RWPE1 (cell line): ENCODE measurements at regions not wholly inside any gene's neighbourhood (a gene's known extent, or its start where the extent isn't known, plus 50 kb on each side); places are given as distances from the start of the nearest gene placed in this dataset.

Source experiments
- CTCF ChIA-PET: fragments of 350-600 bp; sonication (Branson Sonifier 250); formaldehyde crosslinking; extraction: SDS; loops from one replicate; lab custom pipeline; 2021; lab: Yijun Ruan, JAX
- POLR2A ChIA-PET: fragments of 400-600 bp; formaldehyde crosslinking; extraction: SDS; loops from one replicate; lab custom pipeline; 2020; ENCODE audit warnings: antibody characterized with exemption; ENCODE audit not compliant: low non-redundant PET; lab: Yijun Ruan, JAX
- DNase-seq: peaks from one replicate; pipeline ENCODE4 v3.0.0; 2012; ENCODE audit warnings: low spot score
- H3K27ac ChIP-seq: fragments of 450-650 bp; 2 replicates; pipeline ENCODE4 v1.5.1; 2017
- TF ChIP-seq, protein P1 (sequence below): fragments of 450-650 bp; conservative IDR thresholded peaks from 2 replicates; pipeline ENCODE4 v1.5.1; 2017; ENCODE audit warnings: low read depth, mild to moderate bottlenecking

DNA sequence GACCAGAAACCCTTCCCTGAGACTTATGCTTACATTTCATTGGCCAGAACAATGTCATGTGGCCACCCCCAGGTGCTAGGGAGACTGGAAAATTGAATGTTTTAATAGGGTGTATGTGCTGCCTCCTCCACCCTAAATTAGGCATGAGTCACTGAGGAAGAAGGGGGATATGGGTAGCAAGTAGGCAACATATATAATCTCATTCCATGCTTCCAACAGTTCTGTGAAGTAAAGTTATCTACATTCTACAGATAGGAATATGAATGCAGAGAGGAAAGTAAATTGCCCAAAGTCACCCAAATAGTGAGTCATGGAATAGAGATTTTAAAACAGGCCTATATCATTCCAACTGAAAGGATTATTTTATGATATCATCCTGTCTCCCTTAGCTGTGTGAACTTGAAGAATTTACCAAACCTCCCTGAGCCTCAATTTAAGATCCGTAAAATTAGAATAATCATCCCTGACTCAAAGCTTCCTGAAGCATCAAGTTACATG, 168.6 kb upstream of the FGGY start:
- TF ChIP-seq, protein P1, sequence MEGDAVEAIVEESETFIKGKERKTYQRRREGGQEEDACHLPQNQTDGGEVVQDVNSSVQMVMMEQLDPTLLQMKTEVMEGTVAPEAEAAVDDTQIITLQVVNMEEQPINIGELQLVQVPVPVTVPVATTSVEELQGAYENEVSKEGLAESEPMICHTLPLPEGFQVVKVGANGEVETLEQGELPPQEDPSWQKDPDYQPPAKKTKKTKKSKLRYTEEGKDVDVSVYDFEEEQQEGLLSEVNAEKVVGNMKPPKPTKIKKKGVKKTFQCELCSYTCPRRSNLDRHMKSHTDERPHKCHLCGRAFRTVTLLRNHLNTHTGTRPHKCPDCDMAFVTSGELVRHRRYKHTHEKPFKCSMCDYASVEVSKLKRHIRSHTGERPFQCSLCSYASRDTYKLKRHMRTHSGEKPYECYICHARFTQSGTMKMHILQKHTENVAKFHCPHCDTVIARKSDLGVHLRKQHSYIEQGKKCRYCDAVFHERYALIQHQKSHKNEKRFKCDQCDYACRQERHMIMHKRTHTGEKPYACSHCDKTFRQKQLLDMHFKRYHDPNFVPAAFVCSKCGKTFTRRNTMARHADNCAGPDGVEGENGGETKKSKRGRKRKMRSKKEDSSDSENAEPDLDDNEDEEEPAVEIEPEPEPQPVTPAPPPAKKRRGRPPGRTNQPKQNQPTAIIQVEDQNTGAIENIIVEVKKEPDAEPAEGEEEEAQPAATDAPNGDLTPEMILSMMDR: no peak
- DNase-seq: peak; percentile 25
- CTCF ChIA-PET: interaction anchor here (0.6 to 0.7 kb wide), 2 partner anchors 39 to 270 kb away, joined by 3 read pairs; no protein-coding TSS in a partner anchor
- no peak overlapping the region for H3K27ac ChIP-seq
- POLR2A ChIA-PET: no interaction called here

DNA sequence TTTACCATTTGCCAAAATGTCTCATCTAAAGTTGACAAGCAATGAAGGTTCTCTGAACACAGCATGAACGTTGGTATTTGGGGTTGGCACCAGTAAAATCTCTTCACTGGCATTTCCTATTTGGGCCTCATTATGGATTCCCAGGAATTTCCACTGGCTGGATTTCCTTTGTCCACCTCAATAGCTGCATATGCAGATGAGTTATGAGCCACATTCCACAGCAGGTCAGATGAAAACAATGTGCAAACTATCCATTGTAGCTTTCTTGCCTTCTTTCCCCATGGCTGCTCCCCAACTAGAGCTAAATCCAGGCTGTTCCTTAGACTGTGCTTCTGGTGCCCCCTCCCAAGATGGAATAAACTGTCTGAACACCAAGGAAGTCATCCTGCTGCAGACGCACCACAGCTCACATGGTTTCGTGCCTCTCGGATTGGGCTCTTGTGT, 168.1 kb upstream of the FGGY start:
- TF ChIP-seq, protein P1: no peak
- peak; percentile 26 for DNase-seq
- peak overlapping the region; percentile 66; the same call in 1 of the 2 replicates for H3K27ac ChIP-seq
- ChIA-PET POLR2A (no interaction called here), CTCF (no interaction called here)

DNA sequence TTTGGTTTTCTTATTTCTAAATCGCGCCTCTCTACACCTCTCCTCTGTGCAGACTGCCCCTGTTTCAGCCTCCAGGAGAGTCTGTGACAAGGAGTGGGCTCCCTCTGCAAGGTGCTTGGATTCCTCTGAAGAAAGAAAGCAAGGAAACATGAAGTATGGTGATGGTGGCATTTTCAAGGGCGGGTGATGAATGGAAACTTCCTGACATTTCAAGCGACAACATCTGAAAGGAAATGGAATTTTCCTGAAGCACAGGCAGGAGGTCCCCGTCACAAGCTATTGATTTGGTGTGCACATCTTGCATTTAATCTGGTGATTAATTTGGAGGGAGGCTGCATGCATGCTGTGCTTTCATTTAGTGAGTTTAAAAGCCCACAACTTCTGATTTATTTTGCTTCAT, 164.6 kb upstream of the FGGY start:
- ChIA-PET CTCF (interaction anchor here (0.7 to 0.9 kb wide), 2 partner anchors 10 to 544 kb away, joined by 3 to 4 read pairs; no protein-coding TSS in a partner anchor), POLR2A (no interaction called here)
- no peak for DNase-seq
- H3K27ac ChIP-seq: no peak overlapping the region
- TF ChIP-seq, protein P1: no peak

DNA sequence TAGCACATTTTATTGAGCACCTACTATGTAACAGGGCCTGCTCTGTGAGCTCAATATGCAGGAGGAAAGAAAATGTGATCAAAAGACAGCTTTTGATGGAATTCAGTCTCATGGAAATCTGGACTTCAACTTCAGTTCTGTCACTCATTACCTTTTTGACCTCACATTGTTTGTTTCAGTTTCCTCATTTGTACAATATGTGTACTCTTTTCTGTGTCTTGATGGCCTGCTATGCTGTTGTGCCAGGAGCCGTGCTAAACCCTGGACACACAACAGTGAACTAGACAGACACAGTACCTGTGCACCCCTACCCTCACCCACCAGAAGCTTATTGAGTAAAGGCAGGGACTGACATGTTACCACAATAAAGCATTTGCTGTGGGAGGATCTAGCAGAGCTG, 162.9 kb upstream of the FGGY start:
- TF ChIP-seq, protein P1: no peak
- ChIA-PET CTCF (no interaction called here), POLR2A (no interaction called here)
- DNase-seq: no peak
- H3K27ac ChIP-seq: no peak overlapping the region

DNA sequence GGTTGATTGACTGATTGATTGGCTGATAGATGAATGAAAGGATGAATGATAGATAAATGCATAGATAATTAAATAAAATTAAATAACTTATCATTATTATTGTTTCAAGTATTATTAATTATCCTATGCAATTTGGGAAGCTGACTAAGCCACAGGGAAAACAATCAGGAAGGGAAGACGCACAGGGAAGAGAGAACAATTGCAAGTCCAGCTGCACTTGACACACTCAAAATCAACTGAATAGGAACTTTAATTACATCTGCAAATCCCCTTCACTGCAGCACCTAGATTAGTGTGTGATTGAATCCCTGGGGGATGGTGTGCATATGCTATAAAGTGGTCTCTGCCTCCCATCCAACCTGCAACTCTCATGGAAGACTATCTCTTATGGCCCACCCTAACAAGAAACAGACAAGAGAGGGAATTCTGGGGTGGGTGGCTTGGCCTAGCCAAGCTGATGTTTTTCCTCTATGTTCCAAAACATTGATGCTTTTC, 161.1 kb upstream of the FGGY start:
- CTCF ChIA-PET: no interaction called here
- POLR2A ChIA-PET: no interaction called here
- TF ChIP-seq, protein P1: no peak
- H3K27ac ChIP-seq: no peak overlapping the region
- DNase-seq: no peak

DNA sequence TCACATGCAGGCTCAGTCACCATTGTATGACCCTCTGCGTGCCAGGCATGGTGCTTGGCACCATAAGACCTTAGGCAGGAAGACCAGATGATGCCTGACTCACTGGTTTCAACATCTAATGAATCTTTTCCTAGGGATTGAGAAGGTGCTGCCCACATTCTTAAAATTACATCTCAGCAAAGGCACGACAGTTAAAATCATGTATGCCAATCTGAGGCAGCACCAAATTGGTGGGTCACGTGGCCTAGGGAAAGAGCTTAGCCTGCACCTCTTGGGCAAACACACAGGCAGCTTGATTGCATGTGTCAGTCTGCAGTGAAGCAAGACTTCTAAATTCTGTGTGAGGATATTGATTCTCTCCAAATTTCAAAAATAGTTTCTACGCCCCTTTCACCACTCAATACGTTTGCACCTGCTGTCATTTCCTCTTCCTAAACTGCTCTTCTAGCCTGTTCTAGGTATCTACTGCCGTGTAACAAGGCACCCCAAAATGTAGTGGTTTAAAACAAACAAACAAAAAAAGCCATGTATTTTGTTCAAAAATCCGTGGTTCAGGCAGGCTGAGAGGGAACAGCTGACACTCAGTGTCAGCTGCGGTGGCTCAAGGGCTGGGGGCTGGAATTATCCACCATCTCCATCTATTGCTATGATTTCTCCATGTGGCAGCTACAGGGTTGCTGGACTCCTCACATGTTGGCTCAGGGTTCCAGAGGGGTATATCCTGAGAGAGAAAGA, 160.2 kb upstream of the FGGY start:
- H3K27ac ChIP-seq: peak overlapping the region; percentile 87
- TF ChIP-seq, protein P1: no peak
- CTCF ChIA-PET: no interaction called here
- POLR2A ChIA-PET: no interaction called here
- DNase-seq: peak; percentile 50
